Astrocyte (in vitro differentiated cells and primary cell): ENCODE measurements at regions not wholly inside any gene's neighbourhood (a gene's known extent, or its start where the extent isn't known, plus 50 kb on each side); places are given as distances from the start of the nearest gene placed in this dataset.

Experiments used
- DNase-seq: peaks from one replicate; pipeline ENCODE4 v3.0.0-alpha.2; 2010; ENCODE audit warnings: low read depth
- FAIRE-seq: peaks from 2 replicates; lab custom pipeline; 2011; peaks lifted over from hg19 to GRCh38; lab: Jason Lieb, UNC
- H2AFZ ChIP-seq: 2 replicates; pipeline ENCODE4 v1.6.0; 2012; ENCODE audit warnings: low read depth, low read length, inconsistent platforms
- H3K27ac ChIP-seq: 2 replicates; pipeline ENCODE4 v1.5.1; 2011; ENCODE audit warnings: low read depth, low read length, inconsistent platforms
- H3K27me3 ChIP-seq: 2 replicates; pipeline ENCODE4 v1.6.0; 2011; ENCODE audit warnings: low read length, inconsistent platforms; ENCODE audit not compliant: insufficient read depth
- H3K36me3 ChIP-seq: 2 replicates; pipeline ENCODE4 v1.5.1; 2011; ENCODE audit warnings: low read length, inconsistent platforms; ENCODE audit not compliant: insufficient read depth
- H3K4me1 ChIP-seq: 2 replicates; pipeline ENCODE4 v1.5.1; 2011; ENCODE audit warnings: low read length, inconsistent platforms; ENCODE audit not compliant: insufficient read depth
- H3K4me2 ChIP-seq: 2 replicates; pipeline ENCODE4 v1.6.0; 2012; ENCODE audit warnings: low read length, inconsistent platforms
- H3K4me3 ChIP-seq: 2 replicates; pipeline ENCODE4 v1.5.1; 2011; ENCODE audit warnings: low read depth, mild to moderate bottlenecking, low read length, inconsistent platforms; ENCODE audit not compliant: insufficient read depth
- H3K79me2 ChIP-seq: 2 replicates; pipeline ENCODE4 v1.6.0; 2012; ENCODE audit warnings: mild to moderate bottlenecking, low read length, inconsistent platforms; ENCODE audit not compliant: insufficient read depth
- H3K9ac ChIP-seq: 2 replicates; pipeline ENCODE4 v1.6.0; 2012; ENCODE audit warnings: mild to moderate bottlenecking, low read length, inconsistent platforms
- H3K9me3 ChIP-seq: 2 replicates; pipeline ENCODE4 v1.5.1; 2012; ENCODE audit warnings: low read depth, mild to moderate bottlenecking, low read length, inconsistent platforms; ENCODE audit not compliant: insufficient read depth
- H4K20me1 ChIP-seq: 2 replicates; pipeline ENCODE4 v1.6.0; 2012; ENCODE audit warnings: low read length, inconsistent platforms; ENCODE audit not compliant: insufficient read depth
- H3K27ac Mint-ChIP-seq: one replicate; pipeline ENCODE4 v1.8.0; 2021; ENCODE audit warnings: mild to moderate bottlenecking, mixed read lengths; ENCODE audit not compliant: unreplicated experiment
- H3K27me3 Mint-ChIP-seq: one replicate; pipeline ENCODE4 v1.8.0; 2021; ENCODE audit warnings: low read depth, mixed read lengths; ENCODE audit not compliant: unreplicated experiment
- H3K36me3 Mint-ChIP-seq: one replicate; pipeline ENCODE4 v1.8.0; 2021; ENCODE audit warnings: low read depth, mixed read lengths; ENCODE audit not compliant: unreplicated experiment
- H3K4me1 Mint-ChIP-seq: one replicate; pipeline ENCODE4 v1.8.0; 2021; ENCODE audit warnings: low read depth, mixed read lengths; ENCODE audit not compliant: unreplicated experiment
- H3K4me3 Mint-ChIP-seq: one replicate; pipeline ENCODE4 v1.8.0; 2021; ENCODE audit warnings: mild to moderate bottlenecking, moderate library complexity, mixed read lengths; ENCODE audit not compliant: unreplicated experiment
- H3K9me3 Mint-ChIP-seq: one replicate; pipeline ENCODE4 v1.8.0; 2021; ENCODE audit warnings: mild to moderate bottlenecking, mixed read lengths; ENCODE audit not compliant: unreplicated experiment
- CTCF ChIP-seq: IDR thresholded peaks from 2 replicates; pipeline ENCODE4 v1.5.1; 2011; ENCODE audit warnings: low read depth, mild to moderate bottlenecking, inconsistent platforms, low read length, moderate library complexity; ENCODE audit not compliant: insufficient read depth
- EZH2 ChIP-seq: IDR thresholded peaks from 2 replicates; pipeline ENCODE4 v1.6.1; 2012; ENCODE audit warnings: mild to moderate bottlenecking, low read length, inconsistent platforms; ENCODE audit not compliant: insufficient read depth

- peaks cover 6% of the 10 kb centered on the region for H3K9me3 Mint-ChIP-seq
Measured at GRCh38 chr3:66904336-66904735, 93.8 kb upstream of the KBTBD8 start.

GRCh38 chr3:66904831-66905493, 93.1 kb upstream of the KBTBD8 start:
- H3K4me1 Mint-ChIP-seq: peaks cover 11% of the 10 kb centered on the region

More at GRCh38 chr3:66904336-66904735, 93.8 kb upstream of the KBTBD8 start:
- Histone ChIP-seq H3K27ac (no peak overlapping the region), H4K20me1 (no peaks in the 10 kb centered on the region), H3K4me2 (no peak overlapping the region), H3K27me3 (no peaks in the 10 kb centered on the region), H3K4me1 (no peaks in the 10 kb centered on the region), H2AFZ (no peak overlapping the region), H3K36me3 (no peaks in the 10 kb centered on the region), H3K9ac (no peak overlapping the region), H3K9me3 (no peaks in the 10 kb centered on the region), H3K79me2 (no peaks in the 10 kb centered on the region), H3K4me3 (no peak overlapping the region)
- FAIRE-seq: no peak
- Mint-ChIP-seq H3K27ac (no peak overlapping the region), H3K4me1 (peaks cover 11% of the 10 kb centered on the region), H3K27me3 (no peaks in the 10 kb centered on the region), H3K36me3 (no peaks in the 10 kb centered on the region), H3K4me3 (no peak overlapping the region)
- no peak for DNase-seq
- TF ChIP-seq EZH2 (no peak), CTCF (no peak)

More at GRCh38 chr3:66904831-66905493, 93.1 kb upstream of the KBTBD8 start:
- Mint-ChIP-seq H3K36me3 (no peaks in the 10 kb centered on the region), H3K4me3 (no peak overlapping the region), H3K27ac (peak overlapping the region; percentile 75), H3K27me3 (no peaks in the 10 kb centered on the region), H3K9me3 (no peaks in the 10 kb centered on the region)
- no peaks in the 10 kb centered on the region for H3K36me3 ChIP-seq
- H3K4me3 ChIP-seq: no peak overlapping the region
- no peaks in the 10 kb centered on the region for H3K4me1 ChIP-seq
- no peak overlapping the region for H3K27ac ChIP-seq
- H3K4me2 ChIP-seq: no peak overlapping the region
- TF ChIP-seq CTCF (no peak), EZH2 (no peak)
- H4K20me1 ChIP-seq: no peaks in the 10 kb centered on the region
- H3K9me3 ChIP-seq: no peaks in the 10 kb centered on the region
- H3K9ac ChIP-seq: no peak overlapping the region
- no peak overlapping the region for H2AFZ ChIP-seq
- no peaks in the 10 kb centered on the region for H3K79me2 ChIP-seq
- FAIRE-seq: no peak
- DNase-seq: peak; percentile 1
- no peaks in the 10 kb centered on the region for H3K27me3 ChIP-seq
